GM12891 (cell line): ENCODE measurements at regions not wholly inside any gene's neighbourhood (a gene's known extent, or its start where the extent isn't known, plus 50 kb on each side); places are given as distances from the start of the nearest gene placed in this dataset.

Source experiments
- POLR2A ChIP-seq: IDR thresholded peaks from 2 replicates; pipeline ENCODE4 v1.6.1; 2011; ENCODE audit warnings: low read depth, low read length, control low read depth
- POLR2AphosphoS5 ChIP-seq: IDR thresholded peaks from 2 replicates; pipeline ENCODE4 v1.6.1; 2011; ENCODE audit warnings: low read depth, low read length, control low read depth
- TAF1 ChIP-seq: IDR thresholded peaks from 2 replicates; pipeline ENCODE4 v1.6.1; 2011; ENCODE audit warnings: low read depth, low read length, control low read depth

GRCh38 chr3:102926618-102927017 lies 491.8 kb downstream of the ZPLD1 start:
- no peak for TF ChIP-seq POLR2A
- no peak for TF ChIP-seq POLR2AphosphoS5
- no peak for TF ChIP-seq TAF1
